ENCODE measurements at regions not wholly inside any gene's neighbourhood (a gene's known extent, or its start where the extent isn't known, plus 50 kb on each side); places are given as distances from the start of the nearest gene placed in this dataset.

DNA sequence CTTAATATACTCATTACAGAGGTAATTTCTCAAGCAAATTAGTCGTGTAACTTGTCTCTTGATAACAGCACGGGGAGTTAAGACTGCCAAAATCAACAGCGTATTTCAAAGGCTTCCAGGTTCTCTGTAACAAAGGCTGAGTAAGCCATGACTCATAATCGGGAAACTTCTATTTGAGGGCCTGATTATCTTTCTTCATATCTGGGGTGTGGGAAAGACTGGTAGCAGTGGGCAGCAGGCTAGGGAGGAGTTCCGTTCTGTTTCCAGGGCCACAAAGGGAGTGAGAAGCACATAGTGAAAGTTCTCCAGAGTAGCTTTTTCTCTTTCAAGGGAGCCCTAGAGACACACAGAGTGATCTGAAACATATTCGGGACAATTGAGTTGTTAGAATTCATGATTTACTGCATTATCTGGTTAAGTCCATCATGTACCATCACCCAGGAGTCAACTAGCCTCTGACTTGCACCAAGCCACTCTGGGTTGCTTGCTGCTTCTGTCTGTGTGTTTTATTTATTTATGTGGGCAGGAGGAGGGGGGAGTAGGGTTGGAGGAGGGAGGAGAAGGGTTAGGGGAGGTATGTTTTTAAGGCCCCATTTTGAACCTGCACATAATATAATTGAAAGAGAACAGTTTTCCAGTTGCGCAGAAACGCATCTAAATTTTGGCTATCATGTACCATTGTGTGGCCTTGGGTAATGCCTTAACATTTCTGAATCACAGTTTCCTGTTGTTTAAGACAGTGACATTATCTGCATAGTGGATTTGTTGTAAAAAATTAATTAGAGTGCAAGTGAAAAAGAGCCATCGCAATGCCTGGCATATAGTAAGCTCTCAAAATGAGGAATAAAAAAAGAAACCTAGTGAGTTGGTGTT is 80.5 kb upstream of the ITPRID2 start:
- H3K9me3 ChIP-seq (ENCODE audit: control insufficient read depth, insufficient read depth, low read depth, low read length) = no peaks in the 10 kb centered on the region
- H3K9ac ChIP-seq (ENCODE audit: insufficient read depth, low read length) = no peak overlapping the region
- no peak overlapping the region for H3K4me2 ChIP-seq (ENCODE audit: extremely low read depth, insufficient read depth, low read length)
- H3K27ac ChIP-seq (ENCODE audit: insufficient read depth, low read length) = no peak overlapping the region
- H4K20me1 ChIP-seq (ENCODE audit: control insufficient read depth, extremely low read depth, insufficient read depth, low read length) = no peaks in the 10 kb centered on the region
- H3K4me3 ChIP-seq (replicated peaks in 1 of 4; ENCODE audit: control extremely low read depth in 1 of 4, insufficient read depth in 1 of 4, low read depth in 3 of 4, low read length in 4 of 4) = peak overlapping the region in 1 of 4 experiments; percentile 9
- DNase-seq (ENCODE audit: low read depth in 2 of 2) = peak; percentile 87 to 97
- peaks cover 5% of the 10 kb centered on the region for H3K4me1 ChIP-seq (ENCODE audit: control insufficient read depth, extremely low read depth, insufficient read depth, low read length)
- no peak overlapping the region for H2AFZ ChIP-seq (ENCODE audit: low read length)
- H3K36me3 ChIP-seq (ENCODE audit: control insufficient read depth, insufficient read depth, low read length) = no peaks in the 10 kb centered on the region
- no peaks in the 10 kb centered on the region for H3K79me2 ChIP-seq (ENCODE audit: control insufficient read depth, insufficient read depth, low read length)
- H3K27me3 ChIP-seq (ENCODE audit: control insufficient read depth, insufficient read depth, low read length) = no peaks in the 10 kb centered on the region
- TF ChIP-seq EZH2 (IDR thresholded peaks at IDR 0.05; ENCODE audit: low read length, missing control alignments) = no peak
- no peak for TF ChIP-seq CTCF (conservative IDR thresholded peaks at IDR 0.05 in 1 of 2, IDR thresholded peaks at IDR 0.05 in 1 of 2; ENCODE audit: low read depth in 1 of 2, low read length in 2 of 2)

DNA sequence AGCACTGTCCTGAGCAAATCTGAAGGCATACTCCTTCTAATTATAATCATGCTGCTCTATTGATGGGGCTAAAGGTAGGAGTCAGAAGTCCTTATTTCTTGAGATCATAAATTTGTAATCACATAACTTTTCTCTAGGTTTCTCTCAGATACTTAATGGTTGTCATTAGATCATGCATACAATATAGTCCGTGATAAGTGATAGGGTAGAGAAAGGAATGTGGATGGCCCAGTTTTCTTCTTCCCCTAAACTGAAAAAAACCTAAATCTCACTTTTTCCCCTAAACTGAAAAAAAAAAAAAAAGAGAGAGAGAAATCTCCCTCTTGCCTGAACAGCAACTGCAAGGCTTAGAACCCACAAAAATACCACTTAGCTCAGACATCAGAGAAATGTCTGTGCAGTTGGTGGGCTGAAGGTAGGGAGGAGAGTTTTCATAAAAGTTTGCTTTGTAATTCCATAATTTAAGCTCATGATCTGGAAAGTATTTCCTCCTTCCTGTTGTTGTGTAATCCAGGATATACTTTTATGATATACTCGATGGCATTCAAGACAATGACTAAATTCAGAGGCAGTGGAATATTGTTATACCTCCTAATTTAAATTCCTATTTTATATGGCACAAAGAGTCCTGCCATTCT is 79.3 kb upstream of the ITPRID2 start:
- Histone ChIP-seq H3K27me3 (ENCODE audit: control insufficient read depth, insufficient read depth, low read length) (no peaks in the 10 kb centered on the region), H3K9me3 (ENCODE audit: control insufficient read depth, insufficient read depth, low read depth, low read length) (no peaks in the 10 kb centered on the region), H3K4me2 (ENCODE audit: extremely low read depth, insufficient read depth, low read length) (no peak overlapping the region), H3K27ac (ENCODE audit: insufficient read depth, low read length) (no peak overlapping the region), H2AFZ (ENCODE audit: low read length) (peak overlapping the region; percentile 21), H3K9ac (ENCODE audit: insufficient read depth, low read length) (no peak overlapping the region), H3K4me1 (ENCODE audit: control insufficient read depth, extremely low read depth, insufficient read depth, low read length) (peaks cover 2% of the 10 kb centered on the region), H3K36me3 (ENCODE audit: control insufficient read depth, insufficient read depth, low read length) (no peaks in the 10 kb centered on the region), H4K20me1 (ENCODE audit: control insufficient read depth, extremely low read depth, insufficient read depth, low read length) (no peaks in the 10 kb centered on the region), H3K4me3 (replicated peaks in 1 of 4; ENCODE audit: control extremely low read depth in 1 of 4, insufficient read depth in 1 of 4, low read depth in 3 of 4, low read length in 4 of 4) (no peak overlapping the region), H3K79me2 (ENCODE audit: control insufficient read depth, insufficient read depth, low read length) (no peaks in the 10 kb centered on the region)
- peak in 1 of 2 donors; percentile 30 for DNase-seq (ENCODE audit: low read depth in 2 of 2)
- TF ChIP-seq EZH2 (IDR thresholded peaks at IDR 0.05; ENCODE audit: low read length, missing control alignments) (no peak), CTCF (conservative IDR thresholded peaks at IDR 0.05 in 1 of 2, IDR thresholded peaks at IDR 0.05 in 1 of 2; ENCODE audit: low read depth in 1 of 2, low read length in 2 of 2) (no peak)

- Histone ChIP-seq H3K4me3 (replicated peaks in 1 of 4; ENCODE audit: control extremely low read depth in 1 of 4, insufficient read depth in 1 of 4, low read depth in 3 of 4, low read length in 4 of 4) (no peak overlapping the region), H3K79me2 (ENCODE audit: control insufficient read depth, insufficient read depth, low read length) (no peaks in the 10 kb centered on the region), H3K9ac (ENCODE audit: insufficient read depth, low read length) (no peak overlapping the region), H3K27me3 (ENCODE audit: control insufficient read depth, insufficient read depth, low read length) (no peaks in the 10 kb centered on the region), H3K4me1 (ENCODE audit: control insufficient read depth, extremely low read depth, insufficient read depth, low read length) (peaks cover 2% of the 10 kb centered on the region), H3K4me2 (ENCODE audit: extremely low read depth, insufficient read depth, low read length) (no peak overlapping the region), H4K20me1 (ENCODE audit: control insufficient read depth, extremely low read depth, insufficient read depth, low read length) (no peaks in the 10 kb centered on the region), H3K27ac (ENCODE audit: insufficient read depth, low read length) (no peak overlapping the region), H3K9me3 (ENCODE audit: control insufficient read depth, insufficient read depth, low read depth, low read length) (no peaks in the 10 kb centered on the region), H2AFZ (ENCODE audit: low read length) (no peak overlapping the region), H3K36me3 (ENCODE audit: control insufficient read depth, insufficient read depth, low read length) (no peaks in the 10 kb centered on the region)
- TF ChIP-seq EZH2 (IDR thresholded peaks at IDR 0.05; ENCODE audit: low read length, missing control alignments) (no peak), CTCF (conservative IDR thresholded peaks at IDR 0.05 in 1 of 2, IDR thresholded peaks at IDR 0.05 in 1 of 2; ENCODE audit: low read depth in 1 of 2, low read length in 2 of 2) (no peak)
- peak; percentile 65 to 80 for DNase-seq (ENCODE audit: low read depth in 2 of 2)
These were observed 77.5 kb upstream of the ITPRID2 start for GRCh38 chr2:181814057-181814491.

All from fibroblast of lung (primary cell).